ENCODE measurements at regions not wholly inside any gene's neighbourhood (a gene's known extent, or its start where the extent isn't known, plus 50 kb on each side); places are given as distances from the start of the nearest gene placed in this dataset.

DNA sequence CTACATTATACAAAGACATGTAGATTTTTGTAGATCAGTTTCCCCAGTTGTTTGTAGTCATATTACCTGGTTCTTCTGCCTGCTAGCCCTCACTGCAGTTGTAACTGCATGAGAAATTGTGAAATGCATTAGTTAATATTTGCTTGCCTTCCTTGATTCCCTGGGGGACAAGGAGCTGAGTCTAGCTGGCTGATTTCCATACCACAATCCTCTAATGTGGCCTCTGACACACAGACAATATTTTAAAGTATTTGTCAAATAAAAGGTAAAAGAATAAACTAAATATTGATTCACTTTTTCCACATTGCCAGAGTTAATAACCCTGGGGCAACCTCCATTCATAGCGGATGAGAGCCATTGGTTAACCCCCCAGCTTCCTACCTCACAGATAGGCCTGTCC is 128.8 kb upstream of the TMEM132C start:
- TF ChIP-seq, protein P1, sequence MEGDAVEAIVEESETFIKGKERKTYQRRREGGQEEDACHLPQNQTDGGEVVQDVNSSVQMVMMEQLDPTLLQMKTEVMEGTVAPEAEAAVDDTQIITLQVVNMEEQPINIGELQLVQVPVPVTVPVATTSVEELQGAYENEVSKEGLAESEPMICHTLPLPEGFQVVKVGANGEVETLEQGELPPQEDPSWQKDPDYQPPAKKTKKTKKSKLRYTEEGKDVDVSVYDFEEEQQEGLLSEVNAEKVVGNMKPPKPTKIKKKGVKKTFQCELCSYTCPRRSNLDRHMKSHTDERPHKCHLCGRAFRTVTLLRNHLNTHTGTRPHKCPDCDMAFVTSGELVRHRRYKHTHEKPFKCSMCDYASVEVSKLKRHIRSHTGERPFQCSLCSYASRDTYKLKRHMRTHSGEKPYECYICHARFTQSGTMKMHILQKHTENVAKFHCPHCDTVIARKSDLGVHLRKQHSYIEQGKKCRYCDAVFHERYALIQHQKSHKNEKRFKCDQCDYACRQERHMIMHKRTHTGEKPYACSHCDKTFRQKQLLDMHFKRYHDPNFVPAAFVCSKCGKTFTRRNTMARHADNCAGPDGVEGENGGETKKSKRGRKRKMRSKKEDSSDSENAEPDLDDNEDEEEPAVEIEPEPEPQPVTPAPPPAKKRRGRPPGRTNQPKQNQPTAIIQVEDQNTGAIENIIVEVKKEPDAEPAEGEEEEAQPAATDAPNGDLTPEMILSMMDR (IDR thresholded peaks at IDR 0.05 in 4 of 5, conservative IDR thresholded peaks at IDR 0.05 in 1 of 5), result no peak
- no peak for TF ChIP-seq POLR2A (IDR thresholded peaks at IDR 0.05)

Data from gastrocnemius medialis (tissue), 4 donors.